A549 (cell line): ENCODE measurements at regions not wholly inside any gene's neighbourhood (a gene's known extent, or its start where the extent isn't known, plus 50 kb on each side); places are given as distances from the start of the nearest gene placed in this dataset.

ENCODE experiments used
- ATAC-seq, 2 experiments: fragments of 200-7000 bp in 1 of 2; fragments of >200 bp in 1 of 2; cut with Nextera tagmentation in 1 of 2; cut with Tn5 transposase in 1 of 2; 3 replicates each; pipeline versions ENCODE4 v1.8.0 to v1.9.1; 2018 to 2020; ENCODE audit warnings: mild to moderate bottlenecking in 1 of 2, moderate library complexity in 1 of 2
- CTCF ChIA-PET: fragments of 300-600 bp; sonication (Branson Sonifier 250); formaldehyde crosslinking; extraction: SDS; loops from one replicate; lab custom pipeline; 2021; ENCODE audit warnings: antibody characterized with exemption, inconsistent platforms; lab: Yijun Ruan, JAX
- POLR2A ChIA-PET: fragments of 350-600 bp; formaldehyde crosslinking; extraction: SDS; loops from one replicate; lab custom pipeline; 2021; ENCODE audit warnings: antibody characterized with exemption, inconsistent platforms; lab: Yijun Ruan, JAX
- DNase-seq, 2 experiments: peaks; one replicate each; pipeline versions ENCODE4 v3.0.0 to v3.0.0-alpha.2; 2011 to 2016; ENCODE audit warnings: low read depth in 1 of 2, low spot score in 1 of 2
- FAIRE-seq: peaks from 2 replicates; lab custom pipeline; 2011; peaks lifted over from hg19 to GRCh38; lab: Jason Lieb, UNC
- H3K27ac ChIP-seq, 2 experiments: fragments of >200 bp; sonication (Bioruptor Twin); formaldehyde crosslinking; 3 replicates each; pipeline ENCODE4 v1.5.1; 2016 to 2017
- H3K4me1 ChIP-seq: fragments of >200 bp; sonication (Bioruptor Twin); formaldehyde crosslinking; 3 replicates; pipeline ENCODE4 v1.6.1; 2016
- H3K4me2 ChIP-seq: fragments of >200 bp; sonication (Bioruptor Twin); formaldehyde crosslinking; 3 replicates; pipeline ENCODE4 v1.6.1; 2016
- H3K4me3 ChIP-seq: fragments of >200 bp; sonication (Bioruptor Twin); formaldehyde crosslinking; 3 replicates; pipeline ENCODE4 v1.5.1; 2016
- H3K9me3 ChIP-seq: fragments of >200 bp; sonication (Bioruptor Twin); formaldehyde crosslinking; 3 replicates; pipeline ENCODE4 v1.6.1; 2016
- BHLHE40 ChIP-seq: IDR thresholded peaks from 2 replicates; pipeline ENCODE4 v1.6.1; 2012; ENCODE audit warnings: low read depth, low read length, inconsistent platforms
- CBX2 ChIP-seq: fragments of 200-600 bp; sonication (generic); IDR thresholded peaks from 2 replicates; pipeline ENCODE4 v1.6.1; 2016; ENCODE audit warnings: low read depth, mild to moderate bottlenecking, borderline replicate concordance
- CTCF ChIP-seq: fragments of >200 bp; sonication (Bioruptor Twin); formaldehyde crosslinking; IDR thresholded peaks from 3 replicates; pipeline ENCODE4 v1.5.1; 2016
- E2F6 ChIP-seq: IDR thresholded peaks from 2 replicates; pipeline ENCODE4 v1.6.1; 2012; ENCODE audit warnings: low read depth, borderline replicate concordance
- EHMT2 ChIP-seq: fragments of 200-600 bp; sonication (generic); IDR thresholded peaks from 2 replicates; pipeline ENCODE4 v1.6.1; 2016; ENCODE audit warnings: antibody characterized with exemption, low read depth, mild to moderate bottlenecking, moderate library complexity
- ELK1 ChIP-seq: fragments of 150-350 bp; IDR thresholded peaks from 2 replicates; pipeline ENCODE4 v1.6.1; 2014; ENCODE audit warnings: low read depth, mild to moderate bottlenecking, low read length
- ESRRA ChIP-seq: fragments of 150-350 bp; IDR thresholded peaks from 2 replicates; pipeline ENCODE4 v1.6.1; 2014; ENCODE audit warnings: mild to moderate bottlenecking, low read length, borderline replicate concordance
- FOSB ChIP-seq: fragments of 250-450 bp; sonication (Bioruptor Pico); IDR thresholded peaks from 2 replicates; pipeline ENCODE4 v1.5.0; 2020; ENCODE audit warnings: mild to moderate bottlenecking, moderate library complexity
- FOXS1 ChIP-seq: fragments of 250-450 bp; sonication (Bioruptor Pico); IDR thresholded peaks from 2 replicates; pipeline ENCODE4 v1.5.0; 2020; ENCODE audit warnings: mild to moderate bottlenecking, moderate library complexity
- HDAC2 ChIP-seq: fragments of 200-600 bp; sonication (generic); IDR thresholded peaks from 2 replicates; pipeline ENCODE4 v1.6.1; 2016
- HES2 ChIP-seq: fragments of >200 bp; sonication (Bioruptor Twin); formaldehyde crosslinking; IDR thresholded peaks from 2 replicates; pipeline ENCODE4 v1.6.1; 2016
- JUN ChIP-seq, 2 experiments: fragments of >200 bp; sonication (Bioruptor Twin); formaldehyde crosslinking; IDR thresholded peaks; 2 replicates in 1 of 2; 3 replicates in 1 of 2; pipeline ENCODE4 v1.6.1; 2016 to 2017
- JUNB ChIP-seq: fragments of >200 bp; sonication (Bioruptor Twin); formaldehyde crosslinking; IDR thresholded peaks from 2 replicates; pipeline ENCODE4 v1.6.1; 2016
- KDM5A ChIP-seq: fragments of 200-600 bp; sonication (generic); IDR thresholded peaks from 2 replicates; pipeline ENCODE4 v1.6.1; 2016; ENCODE audit warnings: antibody characterized with exemption, mild to moderate bottlenecking
- MAFK ChIP-seq: fragments of 450-650 bp; IDR thresholded peaks from 2 replicates; pipeline ENCODE4 v1.6.1; 2014; ENCODE audit not compliant: partially characterized antibody
- NPAS2 ChIP-seq: fragments of 250-450 bp; sonication (Bioruptor Pico); IDR thresholded peaks from 2 replicates; pipeline ENCODE4 v1.8.0; 2022; ENCODE audit warnings: mild to moderate bottlenecking, moderate library complexity, borderline replicate concordance
- PBX3 ChIP-seq: IDR thresholded peaks from 2 replicates; pipeline ENCODE4 v1.6.1; 2012
- PHF8 ChIP-seq: fragments of 200-600 bp; sonication (generic); IDR thresholded peaks from 2 replicates; pipeline ENCODE4 v1.6.1; 2016; ENCODE audit warnings: low read depth, mild to moderate bottlenecking, antibody characterized with exemption, moderate library complexity, borderline replicate concordance
- RAD21 ChIP-seq, 2 experiments: fragments of >200 bp in 1 of 2; sonication (Bioruptor Twin) in 1 of 2; formaldehyde crosslinking in 1 of 2; IDR thresholded peaks in 1 of 2; conservative IDR thresholded peaks in 1 of 2; 2 replicates in 1 of 2; 3 replicates in 1 of 2; pipeline ENCODE4 v1.6.1; 2012 to 2018; ENCODE audit warnings: inconsistent platforms in 1 of 2
- RCOR1 ChIP-seq: fragments of 150-350 bp; IDR thresholded peaks from 2 replicates; pipeline ENCODE4 v1.6.1; 2014; ENCODE audit warnings: antibody characterized with exemption, low read length, low read depth
- ZNF302 ChIP-seq: fragments of 250-450 bp; sonication (Bioruptor Pico); IDR thresholded peaks from 2 replicates; pipeline ENCODE4 v1.9.0; 2021; ENCODE audit warnings: inconsistent platforms, mild to moderate bottlenecking, moderate library complexity
- WGBS: methylation state at CpG from one replicate; pipeline ENCODE4 v1.1.6; 2017; ENCODE audit errors: missing lambda C conversion rate; 5-methylcytosine and 5-hydroxymethylcytosine counted together

GRCh38 chr12:118813778-118814357 lies 167.5 kb upstream of the SRRM4 start:
- Histone ChIP-seq H3K4me2 (no peak overlapping the region), H3K4me1 (no peaks in the 10 kb centered on the region), H3K4me3 (no peak overlapping the region), H3K27ac (no peak overlapping the region), H3K9me3 (no peaks in the 10 kb centered on the region)
- no peak for DNase-seq
- ChIA-PET CTCF (no interaction called here), POLR2A (no interaction called here)
- ATAC-seq: no peak
- FAIRE-seq: no peak
- TF ChIP-seq PHF8: no peak
- no peak for TF ChIP-seq E2F6
- TF ChIP-seq NPAS2 (CRISPR knock-in tag): no peak
- no peak for TF ChIP-seq EHMT2
- TF ChIP-seq CBX2: no peak
- no peak for TF ChIP-seq RCOR1
- TF ChIP-seq PBX3: no peak
- TF ChIP-seq FOSB (CRISPR knock-in tag): no peak
- no peak for TF ChIP-seq RAD21 (conservative IDR thresholded peaks at IDR 0.05 in 1 of 2, IDR thresholded peaks at IDR 0.05 in 1 of 2)
- TF ChIP-seq ELK1: no peak
- no peak for TF ChIP-seq ESRRA
- no peak for TF ChIP-seq FOXS1 (CRISPR knock-in tag)
- no peak for TF ChIP-seq JUN (IDR thresholded peaks at IDR 0.05)
- no peak for TF ChIP-seq JUNB
- TF ChIP-seq MAFK: no peak
- TF ChIP-seq ZNF302: no peak
- TF ChIP-seq KDM5A: no peak
- under 1% methylated on average over 6 of the region's 6 CpGs for WGBS

- CTCF ChIA-PET: no interaction called here
- ATAC-seq (no peak), DNase-seq (no peak), FAIRE-seq (no peak)
- WGBS: 1% methylated on average over 3 of the region's 3 CpGs
- Histone ChIP-seq H3K4me3 (no peak overlapping the region), H3K27ac (no peak overlapping the region), H3K4me1 (no peaks in the 10 kb centered on the region), H3K4me2 (no peak overlapping the region), H3K9me3 (no peaks in the 10 kb centered on the region)
- POLR2A ChIA-PET: no interaction called here
- TF ChIP-seq HDAC2 (no peak), CTCF (no peak), HES2 (no peak), NPAS2 (CRISPR knock-in tag) (no peak), ZNF302 (no peak), ELK1 (no peak), BHLHE40 (no peak)
These were observed 165.0 kb upstream of the SRRM4 start for GRCh38 chr12:118816296-118816695.
